Activated CD8-positive, alpha-beta T cell treated with anti-CD3 and anti-CD28 coated beads for 36 hours (primary cell): ENCODE measurements at regions not wholly inside any gene's neighbourhood (a gene's known extent, or its start where the extent isn't known, plus 50 kb on each side); places are given as distances from the start of the nearest gene placed in this dataset.

Source experiments
- ATAC-seq: fragments of 200-7000 bp; cut with Tn5 transposase; one replicate; pipeline ENCODE4 v1.10.0; 2021; ENCODE audit warnings: mild to moderate bottlenecking, moderate library complexity
- CTCF ChIA-PET: fragments of 350-600 bp; sonication (Branson Sonifier 250); formaldehyde crosslinking; loops from one replicate; lab custom pipeline; 2021; ENCODE audit warnings: antibody characterized with exemption; lab: Charles Lee
- POLR2A ChIA-PET: fragments of 350-600 bp; sonication (Branson Sonifier 250); formaldehyde crosslinking; loops from one replicate; lab custom pipeline; 2021; ENCODE audit warnings: antibody characterized with exemption; lab: Charles Lee
- DNase-seq: peaks from one replicate; pipeline ENCODE4 v3.0.0-alpha.2; 2020
- H3K27ac Mint-ChIP-seq: one replicate; pipeline ENCODE4 v1.8.0; 2021; ENCODE audit warnings: mild to moderate bottlenecking, mixed read lengths
- H3K27me3 Mint-ChIP-seq: one replicate; pipeline ENCODE4 v1.8.0; 2021; ENCODE audit warnings: mixed read lengths
- H3K36me3 Mint-ChIP-seq: one replicate; pipeline ENCODE4 v1.8.0; 2021; ENCODE audit warnings: low read depth, mixed read lengths
- H3K4me1 Mint-ChIP-seq: one replicate; pipeline ENCODE4 v1.8.0; 2021; ENCODE audit warnings: low read depth, mixed read lengths
- H3K4me3 Mint-ChIP-seq: one replicate; pipeline ENCODE4 v1.8.0; 2021; ENCODE audit warnings: mild to moderate bottlenecking, moderate library complexity, mixed read lengths
- H3K9me3 Mint-ChIP-seq: one replicate; pipeline ENCODE4 v1.8.0; 2021; ENCODE audit warnings: mixed read lengths
- intact Hi-C: fragments of 100-400 bp; cut with micrococcal nuclease; formaldehyde crosslinking; loops from one replicate; pipeline ENCODE4 v1.10.0; 2022
- TF ChIP-seq, protein P1 (sequence below): fragments of 200-600 bp; IDR thresholded peaks from one replicate; pipeline ENCODE4 v1.8.0; 2022; ENCODE audit warnings: antibody characterized with exemption, mild to moderate bottlenecking

DNA sequence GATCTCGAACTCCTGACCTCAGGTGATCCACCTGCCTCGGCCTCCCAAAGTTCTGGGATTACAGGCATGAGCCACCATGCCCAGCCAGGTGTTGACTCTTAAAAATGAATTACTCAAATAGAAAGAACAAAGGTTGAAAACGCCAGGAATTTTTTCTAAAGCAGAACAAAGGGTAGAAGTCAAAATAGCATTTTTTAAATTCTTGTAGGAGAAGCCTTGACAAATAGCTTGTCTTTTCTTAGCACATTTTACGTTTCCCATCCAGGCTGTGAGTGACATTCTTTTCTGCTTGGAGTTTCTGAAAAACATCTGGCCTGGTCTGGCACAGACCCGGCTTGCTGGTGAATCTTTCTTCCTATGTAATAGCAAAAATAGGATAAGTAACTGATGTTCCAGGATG is 169.4 kb upstream of the ZNF462 start:
- intact Hi-C loops: no loop called here
- H3K27ac Mint-ChIP-seq: no peak overlapping the region
- no peak overlapping the region for H3K4me3 Mint-ChIP-seq
- DNase-seq (no peak), ATAC-seq (no peak)
- H3K9me3 Mint-ChIP-seq: no peaks in the 10 kb centered on the region
- ChIA-PET POLR2A (no interaction called here), CTCF (no interaction called here)
- H3K36me3 Mint-ChIP-seq: no peaks in the 10 kb centered on the region
- TF ChIP-seq, protein P1, sequence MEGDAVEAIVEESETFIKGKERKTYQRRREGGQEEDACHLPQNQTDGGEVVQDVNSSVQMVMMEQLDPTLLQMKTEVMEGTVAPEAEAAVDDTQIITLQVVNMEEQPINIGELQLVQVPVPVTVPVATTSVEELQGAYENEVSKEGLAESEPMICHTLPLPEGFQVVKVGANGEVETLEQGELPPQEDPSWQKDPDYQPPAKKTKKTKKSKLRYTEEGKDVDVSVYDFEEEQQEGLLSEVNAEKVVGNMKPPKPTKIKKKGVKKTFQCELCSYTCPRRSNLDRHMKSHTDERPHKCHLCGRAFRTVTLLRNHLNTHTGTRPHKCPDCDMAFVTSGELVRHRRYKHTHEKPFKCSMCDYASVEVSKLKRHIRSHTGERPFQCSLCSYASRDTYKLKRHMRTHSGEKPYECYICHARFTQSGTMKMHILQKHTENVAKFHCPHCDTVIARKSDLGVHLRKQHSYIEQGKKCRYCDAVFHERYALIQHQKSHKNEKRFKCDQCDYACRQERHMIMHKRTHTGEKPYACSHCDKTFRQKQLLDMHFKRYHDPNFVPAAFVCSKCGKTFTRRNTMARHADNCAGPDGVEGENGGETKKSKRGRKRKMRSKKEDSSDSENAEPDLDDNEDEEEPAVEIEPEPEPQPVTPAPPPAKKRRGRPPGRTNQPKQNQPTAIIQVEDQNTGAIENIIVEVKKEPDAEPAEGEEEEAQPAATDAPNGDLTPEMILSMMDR: no peak
- H3K27me3 Mint-ChIP-seq: no peaks in the 10 kb centered on the region
- no peaks in the 10 kb centered on the region for H3K4me1 Mint-ChIP-seq

DNA sequence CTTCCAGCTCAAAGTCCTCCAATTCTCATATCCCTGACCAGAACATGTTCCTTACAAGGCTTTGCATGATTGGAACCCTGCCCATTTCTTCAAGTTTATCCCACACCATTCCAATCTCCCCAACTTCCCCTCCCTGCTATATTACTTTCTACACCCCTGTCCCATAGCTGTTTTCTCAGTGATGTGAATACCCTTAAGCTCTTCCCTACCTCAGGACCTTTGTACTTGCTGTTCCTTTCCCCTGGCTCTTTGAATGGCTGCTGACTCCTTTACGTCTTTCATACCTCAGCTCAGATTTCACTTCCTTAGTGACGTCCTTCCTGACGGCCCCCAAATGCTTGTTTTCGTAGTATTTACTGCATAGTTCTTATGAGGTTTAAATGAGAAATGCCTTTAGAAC is 166.2 kb upstream of the ZNF462 start:
- ChIA-PET POLR2A (no interaction called here), CTCF (interaction anchor here (0.6 kb wide), 1 partner anchor 38 kb away, joined by 4 read pairs; no protein-coding TSS in a partner anchor)
- DNase-seq (no peak), ATAC-seq (no peak)
- Mint-ChIP-seq H3K9me3 (peaks cover 1% of the 10 kb centered on the region), H3K27ac (no peak overlapping the region), H3K27me3 (no peaks in the 10 kb centered on the region), H3K4me1 (no peaks in the 10 kb centered on the region), H3K4me3 (no peak overlapping the region), H3K36me3 (no peaks in the 10 kb centered on the region)
- intact Hi-C loops: no loop called here
- TF ChIP-seq, protein P1: no peak

DNA sequence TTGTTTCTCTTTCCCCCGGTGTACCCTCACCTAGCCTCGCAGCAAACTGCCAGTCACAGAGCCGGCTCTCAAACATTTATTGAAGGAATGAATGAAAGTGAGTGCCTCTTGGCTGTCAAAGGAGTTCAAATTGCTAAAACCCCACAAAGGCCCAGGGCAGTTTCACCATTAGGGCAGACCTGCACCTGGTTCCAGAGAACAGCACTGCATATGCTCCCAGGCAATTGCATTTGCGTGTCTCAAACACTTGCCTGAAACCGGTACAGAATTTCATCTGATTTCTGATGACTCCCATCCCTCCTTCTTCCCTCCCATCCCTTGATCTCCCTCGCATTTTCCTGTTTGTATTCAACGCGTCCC is 165.6 kb upstream of the ZNF462 start:
- ATAC-seq (no peak), DNase-seq (no peak)
- Mint-ChIP-seq H3K9me3 (peaks cover 1% of the 10 kb centered on the region), H3K27me3 (no peaks in the 10 kb centered on the region), H3K4me1 (no peaks in the 10 kb centered on the region), H3K4me3 (no peak overlapping the region), H3K27ac (no peak overlapping the region), H3K36me3 (no peaks in the 10 kb centered on the region)
- TF ChIP-seq, protein P1: no peak
- intact Hi-C loops: no loop called here
- ChIA-PET CTCF (no interaction called here), POLR2A (no interaction called here)

DNA sequence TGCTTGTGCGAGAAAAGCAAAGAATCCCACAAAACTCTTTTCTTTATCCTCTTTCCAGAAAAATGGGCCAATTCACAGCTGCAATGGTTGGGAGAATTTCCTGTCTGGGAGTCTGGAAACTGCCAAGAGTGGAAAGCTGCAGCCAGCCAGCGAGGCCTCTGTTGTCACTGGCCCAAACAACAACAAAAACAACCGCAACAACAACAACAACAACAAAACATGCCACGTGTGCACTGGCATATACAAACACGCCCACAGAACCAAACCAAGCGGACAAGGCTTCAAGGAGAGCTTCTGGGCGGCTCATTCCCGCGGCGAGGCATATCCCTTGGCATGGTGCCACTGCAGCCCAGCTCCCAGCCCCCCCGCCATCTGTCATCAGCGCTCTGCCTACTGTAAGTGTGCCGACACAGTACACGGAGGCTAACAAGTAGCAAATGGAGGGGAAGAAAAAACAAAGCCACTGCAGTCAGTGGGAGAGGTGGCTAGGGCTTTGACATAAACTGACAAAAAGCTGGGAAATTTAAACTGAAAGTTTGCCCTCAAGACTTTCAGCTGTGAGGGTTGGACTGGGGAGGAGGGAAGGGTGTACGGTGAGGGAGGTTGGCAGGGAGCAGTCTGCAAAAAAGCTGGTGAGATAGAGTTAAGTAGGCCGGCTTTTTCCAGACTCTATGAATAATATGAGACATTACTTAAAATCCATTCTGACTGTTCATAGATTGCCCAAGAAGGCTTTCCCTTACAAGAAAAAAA is 165.0 kb upstream of the ZNF462 start:
- Mint-ChIP-seq H3K9me3 (peaks cover 1% of the 10 kb centered on the region), H3K4me1 (no peaks in the 10 kb centered on the region), H3K36me3 (no peaks in the 10 kb centered on the region), H3K4me3 (no peak overlapping the region), H3K27me3 (no peaks in the 10 kb centered on the region), H3K27ac (no peak overlapping the region)
- ATAC-seq (no peak), DNase-seq (no peak)
- CTCF ChIA-PET: no interaction called here
- POLR2A ChIA-PET: no interaction called here
- intact Hi-C loops: no loop called here
- TF ChIP-seq, protein P1: no peak

DNA sequence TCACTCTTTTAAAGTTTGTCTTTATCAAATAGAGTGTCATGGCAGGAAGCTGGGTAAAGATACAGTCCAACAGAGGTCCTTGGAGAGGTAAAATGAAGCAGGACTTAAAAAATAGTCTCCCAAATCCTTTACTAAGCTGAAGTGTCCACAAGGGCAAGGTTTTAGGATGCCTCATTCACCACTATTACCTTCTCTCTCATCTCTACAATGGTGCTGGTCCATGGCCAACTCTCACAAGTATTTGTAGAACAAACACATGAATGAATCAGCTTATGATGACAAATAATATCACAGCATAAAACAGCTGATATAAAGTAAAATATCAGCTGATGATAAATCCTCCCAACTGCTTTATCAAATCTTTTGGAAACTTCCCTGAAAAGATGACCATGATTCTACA is 162.3 kb upstream of the ZNF462 start:
- TF ChIP-seq, protein P1: no peak
- peaks cover 1% of the 10 kb centered on the region for H3K9me3 Mint-ChIP-seq
- intact Hi-C loops: no loop called here
- no peaks in the 10 kb centered on the region for H3K4me1 Mint-ChIP-seq
- DNase-seq (no peak), ATAC-seq (no peak)
- ChIA-PET CTCF (no interaction called here), POLR2A (no interaction called here)
- H3K36me3 Mint-ChIP-seq: no peaks in the 10 kb centered on the region
- H3K27ac Mint-ChIP-seq: no peak overlapping the region
- no peaks in the 10 kb centered on the region for H3K27me3 Mint-ChIP-seq
- no peak overlapping the region for H3K4me3 Mint-ChIP-seq
